Keratinocyte (primary cell): ENCODE measurements at regions not wholly inside any gene's neighbourhood (a gene's known extent, or its start where the extent isn't known, plus 50 kb on each side); places are given as distances from the start of the nearest gene placed in this dataset.

Experiments
- DNase-seq: peaks from one replicate; pipeline ENCODE4 v3.0.0-alpha.2; 2011; ENCODE audit warnings: low read depth, missing footprints, low spot score
- FAIRE-seq: peaks from 2 replicates; lab custom pipeline; 2011; peaks lifted over from hg19 to GRCh38; lab: Jason Lieb, UNC
- H2AFZ ChIP-seq: 2 replicates; pipeline ENCODE4 v1.6.0; 2012; ENCODE audit warnings: low read length, control low read depth, inconsistent platforms; ENCODE audit not compliant: control insufficient read depth
- H3K27ac ChIP-seq: 2 replicates; pipeline ENCODE4 v1.5.1; 2011; ENCODE audit warnings: low read length; ENCODE audit not compliant: control insufficient read depth, insufficient read depth
- H3K27me3 ChIP-seq: 3 replicates; pipeline ENCODE4 v1.6.0; 2011; ENCODE audit warnings: low read length; ENCODE audit not compliant: control insufficient read depth, insufficient read depth; ENCODE audit errors: extremely low read depth
- H3K36me3 ChIP-seq, 2 experiments: 2 replicates in 1 of 2; 3 replicates in 1 of 2; pipeline ENCODE4 v1.5.1; 2011; ENCODE audit warnings: low read length in 2 of 2, mild to moderate bottlenecking in 1 of 2; ENCODE audit not compliant: control insufficient read depth in 2 of 2, insufficient read depth in 2 of 2; ENCODE audit errors: extremely low read depth in 1 of 2
- H3K4me1 ChIP-seq: 3 replicates; pipeline ENCODE4 v1.5.1; 2011; ENCODE audit warnings: low read length; ENCODE audit not compliant: control insufficient read depth, insufficient read depth; ENCODE audit errors: extremely low read depth
- H3K4me2 ChIP-seq: 3 replicates; pipeline ENCODE4 v1.6.0; 2011; ENCODE audit warnings: low read depth, low read length; ENCODE audit not compliant: control insufficient read depth, insufficient read depth; ENCODE audit errors: extremely low read depth
- H3K4me3 ChIP-seq, 3 experiments: fragments of 200-600 bp in 1 of 3; sonication (generic) in 1 of 3; 2 replicates in 2 of 3; 3 replicates in 1 of 3; pipeline ENCODE4 v1.5.1; 2011 to 2016; ENCODE audit warnings: low read length in 3 of 3, mild to moderate bottlenecking in 3 of 3, control low read depth in 2 of 3, inconsistent platforms in 1 of 3, low read depth in 1 of 3, mixed read lengths in 1 of 3, mixed run types in 1 of 3, moderate library complexity in 1 of 3; ENCODE audit not compliant: control insufficient read depth in 2 of 3, insufficient read depth in 2 of 3; ENCODE audit errors: extremely low read depth in 1 of 3
- H3K79me2 ChIP-seq: 2 replicates; pipeline ENCODE4 v1.6.0; 2012; ENCODE audit warnings: low read length; ENCODE audit not compliant: control insufficient read depth, insufficient read depth
- H3K9ac ChIP-seq: 3 replicates; pipeline ENCODE4 v1.6.0; 2011; ENCODE audit warnings: low read length; ENCODE audit not compliant: control insufficient read depth, insufficient read depth; ENCODE audit errors: extremely low read depth
- H3K9me1 ChIP-seq: 3 replicates; pipeline ENCODE4 v1.6.0; 2011; ENCODE audit warnings: low read length; ENCODE audit not compliant: control insufficient read depth, insufficient read depth; ENCODE audit errors: extremely low read depth
- H3K9me3 ChIP-seq: 2 replicates; pipeline ENCODE4 v1.5.1; 2012; ENCODE audit warnings: low read depth, low read length; ENCODE audit not compliant: control insufficient read depth
- H4K20me1 ChIP-seq: 3 replicates; pipeline ENCODE4 v1.6.0; 2011; ENCODE audit warnings: low read length; ENCODE audit not compliant: control insufficient read depth, insufficient read depth; ENCODE audit errors: extremely low read depth
- CTCF ChIP-seq, 3 experiments: IDR thresholded peaks in 1 of 3; conservative IDR thresholded peaks in 1 of 3; optimal IDR thresholded peaks in 1 of 3; 2 replicates in 2 of 3; 3 replicates in 1 of 3; pipeline versions ENCODE3 to v1.5.1; 2011; ENCODE audit warnings: low read length in 3 of 3, mild to moderate bottlenecking in 3 of 3, moderate library complexity in 2 of 3, control low read depth in 1 of 3, inconsistent platforms in 1 of 3; ENCODE audit not compliant: insufficient read depth in 2 of 3; ENCODE audit errors: extremely low read depth in 1 of 3
- EZH2 ChIP-seq: IDR thresholded peaks from one replicate; pipeline ENCODE4 v1.6.1; 2012; ENCODE audit warnings: inconsistent platforms, mild to moderate bottlenecking, low read length, moderate library complexity
- dilution Hi-C: fragments of 300-500 bp; cut with MboI; formaldehyde crosslinking; loops from one replicate; pipeline ENCODE4 v1.7.0; 2020; ENCODE audit warnings: low sequenced_read_pairs; ENCODE audit not compliant: extremely low pct_ligation_motif_present

- peaks cover 3% of the 10 kb centered on the region for H3K4me1 ChIP-seq
- no peaks in the 10 kb centered on the region for H3K36me3 ChIP-seq
- H4K20me1 ChIP-seq = no peaks in the 10 kb centered on the region
- H3K9me1 ChIP-seq = no peaks in the 10 kb centered on the region
- FAIRE-seq (no peak), DNase-seq (no peak)
- no peak overlapping the region for H3K4me3 ChIP-seq
- TF ChIP-seq CTCF (optimal IDR thresholded peaks at IDR 0.05 in 1 of 3, IDR thresholded peaks at IDR 0.05 in 1 of 3, conservative IDR thresholded peaks at IDR 0.05 in 1 of 3; ENCODE audit: extremely low read depth in 1 of 3, insufficient read depth in 2 of 3, low read length in 3 of 3) = no peak
- no peak for TF ChIP-seq EZH2
- dilution Hi-C loops = no loop called here
- H2AFZ ChIP-seq = no peak overlapping the region
- H3K9ac ChIP-seq = no peak overlapping the region
- H3K79me2 ChIP-seq = no peaks in the 10 kb centered on the region
- no peaks in the 10 kb centered on the region for H3K9me3 ChIP-seq
- no peak overlapping the region for H3K27ac ChIP-seq
- H3K4me2 ChIP-seq = no peak overlapping the region
- H3K27me3 ChIP-seq = no peaks in the 10 kb centered on the region
Measured at GRCh38 chr1:87950369-87950768, 621.7 kb downstream of the LMO4 start.

- Histone ChIP-seq H3K4me2 (no peak overlapping the region), H3K27ac (no peak overlapping the region), H3K4me3 (no peak overlapping the region), H3K9me3 (no peaks in the 10 kb centered on the region), H3K27me3 (no peaks in the 10 kb centered on the region), H3K9ac (no peak overlapping the region), H4K20me1 (no peaks in the 10 kb centered on the region), H3K79me2 (no peaks in the 10 kb centered on the region), H3K36me3 (no peaks in the 10 kb centered on the region), H3K4me1 (peaks cover 13% of the 10 kb centered on the region), H2AFZ (no peak overlapping the region), H3K9me1 (no peaks in the 10 kb centered on the region)
- TF ChIP-seq CTCF (optimal IDR thresholded peaks at IDR 0.05 in 1 of 3, IDR thresholded peaks at IDR 0.05 in 1 of 3, conservative IDR thresholded peaks at IDR 0.05 in 1 of 3; ENCODE audit: extremely low read depth in 1 of 3, insufficient read depth in 2 of 3, low read length in 3 of 3) (no peak), EZH2 (no peak)
- DNase-seq (no peak), FAIRE-seq (no peak)
- dilution Hi-C loops = no loop called here
Measured at GRCh38 chr1:87951409-87951808, 622.7 kb downstream of the LMO4 start.
